ENCODE measurements at regions not wholly inside any gene's neighbourhood (a gene's known extent, or its start where the extent isn't known, plus 50 kb on each side); places are given as distances from the start of the nearest gene placed in this dataset.
"Not testable (repeated sequence)": the region's sequence is repeated elsewhere in the genome, so short reads cannot be mapped to it uniquely, and the experiment has no call there.

DNA sequence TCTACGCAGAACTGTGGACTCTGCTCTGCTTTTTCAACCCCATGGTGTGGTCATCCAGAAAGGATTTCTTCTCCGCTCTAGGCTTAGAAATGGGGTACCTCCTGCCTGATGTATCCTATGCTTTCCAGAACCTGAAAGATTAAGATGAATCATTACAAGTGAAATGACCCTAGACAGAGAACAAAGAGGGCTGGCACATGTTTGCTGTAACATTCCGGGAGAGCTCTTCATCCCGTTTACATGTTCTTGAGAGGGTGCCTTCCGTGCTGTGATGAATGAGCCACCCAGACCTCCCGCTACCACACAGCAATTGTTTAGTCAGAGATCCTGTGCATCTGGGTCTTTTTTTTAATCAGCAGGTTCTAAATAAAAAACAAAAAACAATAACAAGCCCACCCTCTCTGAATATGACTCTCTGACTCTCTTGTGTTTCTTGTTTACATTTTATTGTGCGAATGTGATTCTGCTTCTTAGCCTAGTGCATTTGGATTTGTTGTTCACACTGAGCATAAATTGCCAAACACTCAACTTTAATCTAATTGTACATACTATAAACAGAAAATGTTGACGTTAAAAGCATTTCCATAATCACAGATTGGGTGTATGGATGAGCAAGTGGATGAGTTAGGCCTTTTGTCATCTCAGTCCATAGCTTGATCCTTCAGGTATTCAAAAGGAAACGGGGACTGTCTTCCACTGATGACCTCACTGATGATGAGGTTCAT is 87.1 kb downstream of the GPR88 start:
- no peak for DNase-seq (ENCODE audit: low read depth, low spot score)
- in situ Hi-C loops (cut with HindIII; ENCODE audit: low pct_unique_long_range_greater_than_20kb, low sequenced_read_pairs), result no loop called here

DNA sequence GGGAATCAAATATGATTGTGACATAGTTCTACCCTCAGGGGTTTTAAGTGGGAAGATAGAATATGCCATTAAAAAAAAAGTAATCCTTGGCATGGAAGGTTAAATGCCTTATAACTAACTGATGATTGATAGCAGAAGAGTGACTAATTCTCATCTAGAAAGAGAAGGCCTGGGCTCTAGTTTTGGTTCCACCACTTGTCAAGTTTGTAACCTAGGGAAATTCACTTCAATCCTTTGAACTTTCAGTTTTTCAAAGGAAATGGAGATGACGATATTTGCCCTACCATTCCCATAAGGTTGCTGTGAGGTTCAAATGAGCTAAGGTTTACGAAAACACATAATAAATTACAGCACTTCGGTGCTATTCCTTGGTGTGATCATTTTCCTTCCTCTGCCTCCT is 88.5 kb downstream of the GPR88 start:
- in situ Hi-C loops (cut with HindIII; ENCODE audit: low pct_unique_long_range_greater_than_20kb, low sequenced_read_pairs), result no loop called here
- no peak for DNase-seq (ENCODE audit: low read depth, low spot score)

DNA sequence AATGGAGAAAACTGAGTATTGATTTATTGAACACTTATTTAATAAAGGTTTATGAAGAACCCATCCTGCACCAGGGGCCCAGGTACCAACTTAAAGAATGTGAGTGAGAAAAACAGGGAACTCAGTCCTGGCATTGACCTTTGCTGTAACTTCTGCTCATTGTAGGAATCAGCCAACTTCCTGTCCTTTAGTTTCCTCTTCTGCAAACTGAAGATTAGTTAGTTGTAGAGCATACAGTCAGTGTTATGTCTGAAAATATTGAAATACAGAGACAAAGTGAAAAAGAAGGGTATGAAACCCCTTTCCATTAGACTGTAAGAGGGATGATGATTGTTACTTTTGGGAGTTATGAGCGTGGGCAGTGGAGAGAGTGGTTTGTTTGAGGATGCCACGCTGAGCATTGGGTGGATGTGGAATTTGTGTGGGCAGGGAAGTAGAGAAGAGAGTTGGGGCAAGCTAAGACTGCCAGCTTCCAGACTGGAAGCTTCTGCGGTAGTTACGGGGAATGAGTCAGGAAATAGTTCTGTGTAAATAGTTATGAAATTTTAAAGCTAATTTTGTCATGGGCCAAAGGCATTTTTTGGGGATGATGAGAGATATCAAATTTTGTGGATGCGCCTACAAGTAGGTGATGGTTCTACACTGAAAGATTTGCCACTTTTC is 89.2 kb downstream of the GPR88 start:
- DNase-seq (ENCODE audit: low read depth, low spot score), result no peak
- in situ Hi-C loops (cut with HindIII; ENCODE audit: low pct_unique_long_range_greater_than_20kb, low sequenced_read_pairs), result no loop called here

DNA sequence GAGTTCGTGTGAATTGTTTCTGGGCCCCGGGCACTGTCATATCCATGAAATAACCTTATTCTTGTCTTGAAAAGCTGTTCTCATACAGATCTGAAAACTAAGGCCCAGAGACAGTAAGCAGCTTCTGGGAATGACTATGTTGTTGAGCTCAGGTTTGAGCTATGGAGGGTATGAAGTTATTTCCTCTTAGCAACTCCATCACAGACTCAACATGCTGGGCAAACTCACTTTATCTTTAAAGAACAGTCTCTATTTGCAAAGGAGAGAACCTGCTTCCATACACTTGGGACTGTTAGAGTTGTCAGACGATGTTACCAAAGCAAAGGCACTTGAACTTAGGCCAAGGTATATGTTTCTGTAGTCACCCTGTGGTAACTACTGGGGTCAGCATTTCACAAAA is 90.0 kb downstream of the GPR88 start:
- no peak for DNase-seq (ENCODE audit: low read depth, low spot score)
- in situ Hi-C loops (cut with HindIII; ENCODE audit: low pct_unique_long_range_greater_than_20kb, low sequenced_read_pairs), result no loop called here

DNA sequence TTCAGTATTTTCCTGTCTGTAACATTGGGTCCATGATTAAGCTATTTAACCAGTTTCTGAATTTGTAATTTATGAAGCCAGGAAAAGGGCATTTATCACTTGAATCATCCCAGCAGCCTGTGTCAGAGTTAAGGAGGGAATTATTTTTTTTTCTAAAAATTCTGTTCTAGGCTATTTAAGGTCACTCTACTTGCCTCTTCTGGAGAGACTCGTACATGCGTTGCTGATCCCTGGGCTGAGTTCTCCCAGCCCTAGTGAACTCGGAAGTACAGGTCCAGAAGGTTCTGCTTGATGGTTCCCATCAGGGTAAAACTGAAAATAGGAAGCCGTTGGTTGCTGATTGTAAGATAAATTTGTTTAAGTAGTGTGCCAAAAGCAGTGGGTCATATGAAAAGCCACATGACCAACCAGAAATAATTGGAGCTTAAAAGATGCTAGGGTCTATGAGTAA is 90.7 kb downstream of the GPR88 start:
- no peak for DNase-seq (ENCODE audit: low read depth, low spot score)
- in situ Hi-C loops (cut with HindIII; ENCODE audit: low pct_unique_long_range_greater_than_20kb, low sequenced_read_pairs), result no loop called here

DNA sequence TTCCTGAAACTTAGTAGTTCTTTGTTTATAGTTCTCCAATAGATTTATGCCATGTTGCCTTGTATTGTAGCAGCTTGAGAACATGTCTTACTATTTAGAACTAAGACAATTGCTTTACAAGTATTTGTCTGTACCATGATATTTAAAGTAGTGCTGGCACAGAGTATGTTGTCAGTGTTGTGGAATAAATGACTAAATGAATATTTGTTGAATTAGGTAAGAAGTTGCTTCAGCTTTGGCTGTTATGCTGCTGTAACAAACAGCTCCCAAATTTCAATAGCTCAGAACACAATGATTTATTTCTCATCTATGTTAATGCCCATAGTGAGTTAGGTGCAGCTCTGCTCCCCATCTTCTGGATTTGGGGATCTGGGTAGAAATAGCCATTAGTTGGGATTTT is 90.2 kb upstream of the VCAM1 start:
- in situ Hi-C loops (cut with HindIII; ENCODE audit: low pct_unique_long_range_greater_than_20kb, low sequenced_read_pairs), result no loop called here
- no peak for DNase-seq (ENCODE audit: low read depth, low spot score)

DNA sequence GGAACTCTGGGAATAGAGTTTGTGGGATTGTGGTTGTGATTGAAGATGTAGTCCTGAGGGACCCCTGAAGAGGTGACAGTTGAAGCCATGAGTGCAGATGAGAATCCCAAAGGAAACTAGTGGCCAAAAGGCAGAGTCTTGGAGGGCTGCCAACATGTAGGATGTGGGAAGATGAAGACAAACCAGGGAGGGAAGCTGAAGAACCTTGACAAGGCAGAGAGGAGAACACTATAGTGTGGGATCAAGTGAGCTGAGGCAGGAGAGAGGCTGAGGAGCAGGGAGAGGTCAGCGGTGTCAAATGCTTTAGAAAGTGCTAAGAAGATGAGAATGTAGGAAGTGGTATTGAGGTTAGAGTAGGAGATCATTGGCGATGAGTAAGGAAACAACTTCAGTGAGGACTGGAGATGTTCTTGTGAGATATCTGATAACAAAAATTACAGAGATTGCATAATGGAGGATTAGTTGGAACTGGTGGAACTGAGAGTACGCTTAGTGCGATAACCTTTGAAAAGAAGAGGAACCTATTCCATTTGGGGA is 88.5 kb upstream of the VCAM1 start:
- in situ Hi-C loops (cut with HindIII; ENCODE audit: low pct_unique_long_range_greater_than_20kb, low sequenced_read_pairs), result no loop called here
- DNase-seq (ENCODE audit: low read depth, low spot score), result no peak

DNA sequence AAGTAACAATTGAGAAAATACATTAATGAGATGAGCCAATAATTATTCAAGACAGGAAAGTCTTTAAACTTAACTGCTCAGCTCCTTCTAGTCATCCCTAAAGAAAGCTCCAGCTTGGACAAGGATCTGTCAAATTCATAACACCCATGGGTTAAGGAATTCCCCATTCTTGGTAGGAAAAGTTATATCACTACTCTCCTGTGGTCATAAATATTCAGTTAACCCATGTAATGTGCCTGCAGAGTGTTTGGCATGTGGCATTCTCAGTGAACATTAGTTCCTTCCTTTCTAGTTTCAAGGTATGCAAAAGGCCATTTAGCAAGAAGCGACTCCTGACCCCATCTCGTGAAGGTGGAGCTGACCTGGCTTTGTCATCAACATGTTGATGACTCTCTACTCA is 76.7 kb upstream of the VCAM1 start:
- DNase-seq (ENCODE audit: low read depth, low spot score), result no peak
- in situ Hi-C loops (cut with HindIII; ENCODE audit: low pct_unique_long_range_greater_than_20kb, low sequenced_read_pairs), result no loop called here

DNA sequence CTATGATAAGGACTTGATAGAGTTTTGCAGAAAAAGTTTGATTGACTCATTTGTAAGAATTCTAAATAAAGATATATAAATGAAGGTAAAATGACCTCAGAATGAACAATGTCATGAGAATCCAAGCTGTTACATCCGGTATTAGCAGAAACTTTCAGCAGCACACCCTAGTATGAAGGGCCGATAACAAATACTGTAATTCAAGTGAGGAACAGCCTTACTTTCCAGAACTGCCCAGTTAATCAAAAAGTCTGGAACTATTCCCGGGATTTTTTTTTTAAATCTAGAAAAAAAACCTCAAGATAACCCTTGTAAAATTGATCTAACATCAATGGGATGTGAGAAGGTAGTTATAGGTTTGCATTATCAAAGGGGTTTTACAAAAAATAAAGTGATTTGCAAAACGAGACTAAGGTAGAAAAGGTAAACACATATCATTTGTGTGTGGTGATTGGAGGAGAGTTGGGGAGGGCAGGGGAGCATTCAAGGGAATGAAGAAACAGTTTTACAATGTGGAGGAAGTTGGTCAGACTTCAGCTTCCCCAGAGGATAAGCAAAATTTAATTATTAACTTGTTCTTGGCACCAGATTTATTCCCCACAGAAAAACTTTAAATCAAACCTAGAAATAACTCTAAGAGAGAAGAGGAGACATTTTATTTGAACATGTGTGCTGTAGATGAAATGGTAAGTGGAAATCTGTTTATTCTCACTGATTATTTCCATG is 75.9 kb upstream of the VCAM1 start:
- in situ Hi-C loops (cut with HindIII; ENCODE audit: low pct_unique_long_range_greater_than_20kb, low sequenced_read_pairs), result no loop called here
- DNase-seq (ENCODE audit: low read depth, low spot score), result no peak

DNA sequence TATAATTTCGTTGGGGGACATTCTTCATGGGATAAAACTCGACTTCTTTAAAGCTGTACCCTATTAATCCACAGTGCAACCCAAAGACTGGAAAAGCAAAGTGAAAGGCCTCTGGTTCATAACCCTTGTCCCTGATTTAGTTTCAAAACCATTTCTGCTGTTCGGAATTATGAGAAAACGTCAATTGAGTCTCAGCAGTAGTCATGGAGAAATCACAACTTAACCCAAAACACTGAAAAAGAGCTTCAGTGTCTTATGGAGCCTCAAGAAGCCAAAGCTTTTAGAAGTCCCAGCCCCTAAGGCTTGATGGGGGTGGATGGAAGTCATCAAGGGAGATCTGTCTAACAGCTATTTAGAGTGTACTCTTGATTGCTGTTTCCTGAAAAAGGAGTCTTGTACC is 73.5 kb upstream of the VCAM1 start:
- in situ Hi-C loops (cut with HindIII; ENCODE audit: low pct_unique_long_range_greater_than_20kb, low sequenced_read_pairs), result no loop called here

DNA sequence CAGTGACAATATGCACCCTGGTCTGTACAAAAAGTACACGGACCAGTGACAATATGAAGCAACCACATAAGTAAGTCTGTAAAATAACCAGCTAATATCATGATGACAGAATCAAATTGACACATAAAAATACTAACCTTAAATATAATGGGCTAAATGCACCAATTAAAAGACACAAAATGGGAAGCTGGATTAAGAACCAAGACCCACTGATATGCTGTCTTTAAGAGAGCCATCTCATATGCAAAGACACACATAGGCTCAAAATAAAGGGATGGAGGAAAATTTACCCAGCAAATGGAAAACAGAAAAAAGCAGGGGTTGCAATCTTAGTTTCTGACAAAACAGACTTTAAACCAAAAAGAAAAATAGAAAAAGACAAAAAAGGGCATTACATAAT is 70.4 kb upstream of the VCAM1 start:
- in situ Hi-C loops (cut with HindIII; ENCODE audit: low pct_unique_long_range_greater_than_20kb, low sequenced_read_pairs), result no loop called here
- DNase-seq (ENCODE audit: low read depth, low spot score), result no peak

More for the DNA sequence above, 73.5 kb upstream of the VCAM1 start:
- no peak for DNase-seq (ENCODE audit: low read depth, low spot score)

DNA sequence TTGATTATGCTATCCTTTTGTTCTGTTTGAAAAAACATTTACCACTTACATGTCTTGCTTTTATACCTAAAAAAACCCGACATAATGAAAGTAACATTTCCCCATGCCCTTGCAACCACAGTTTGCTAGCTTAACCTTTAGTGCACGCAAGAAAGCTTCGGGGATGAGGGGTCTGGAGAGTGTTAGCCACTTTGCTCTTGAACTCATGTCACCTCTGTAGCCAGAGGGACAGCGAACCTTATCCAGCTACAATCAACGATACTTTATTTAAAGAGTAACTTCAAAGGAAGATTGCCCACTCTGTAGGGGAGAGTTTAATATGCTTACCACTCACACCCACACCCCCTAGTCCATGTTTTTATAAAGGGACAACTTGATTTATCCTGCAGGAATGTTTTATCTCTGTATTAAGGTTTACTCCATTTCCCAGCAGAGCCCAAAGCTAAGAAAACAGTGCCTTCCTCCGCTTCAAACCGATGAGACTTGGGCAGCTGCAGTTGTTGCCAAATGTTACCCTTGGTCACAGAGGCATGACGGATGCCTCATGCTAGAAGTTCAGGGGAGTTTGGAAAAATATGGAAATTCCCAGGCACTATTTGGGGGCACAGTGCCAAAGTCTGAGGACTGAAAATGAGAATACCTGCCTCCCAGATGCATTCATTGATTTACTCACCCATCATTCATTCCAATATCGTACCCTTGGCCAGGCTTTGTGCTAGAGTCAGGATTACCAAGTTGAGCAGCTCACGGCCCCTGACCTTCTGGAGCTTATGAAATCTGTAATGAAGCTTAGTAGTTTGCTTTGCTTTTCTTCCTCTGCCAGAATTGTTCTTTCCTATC is 61.4 kb upstream of the VCAM1 start:
- DNase-seq (ENCODE audit: low read depth, low spot score), result no peak
- in situ Hi-C loops (cut with HindIII; ENCODE audit: low pct_unique_long_range_greater_than_20kb, low sequenced_read_pairs), result no loop called here

DNA sequence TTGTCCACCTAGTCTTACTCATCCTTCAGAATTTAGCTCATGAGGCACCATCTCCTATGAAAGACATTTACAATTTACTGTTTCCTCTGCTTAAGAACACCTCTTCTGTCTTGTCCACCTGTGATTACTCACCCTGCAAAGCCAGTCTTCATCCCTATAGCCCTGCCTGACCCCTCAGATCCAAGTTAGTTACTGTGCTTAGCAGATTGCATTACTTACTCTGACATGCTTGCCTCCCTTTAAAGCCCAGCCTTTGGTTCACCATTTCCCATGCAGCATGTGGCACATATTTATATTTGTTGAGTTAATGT is 60.9 kb upstream of the VCAM1 start:
- no peak for DNase-seq (ENCODE audit: low read depth, low spot score)
- in situ Hi-C loops (cut with HindIII; ENCODE audit: low pct_unique_long_range_greater_than_20kb, low sequenced_read_pairs), result no loop called here

DNA sequence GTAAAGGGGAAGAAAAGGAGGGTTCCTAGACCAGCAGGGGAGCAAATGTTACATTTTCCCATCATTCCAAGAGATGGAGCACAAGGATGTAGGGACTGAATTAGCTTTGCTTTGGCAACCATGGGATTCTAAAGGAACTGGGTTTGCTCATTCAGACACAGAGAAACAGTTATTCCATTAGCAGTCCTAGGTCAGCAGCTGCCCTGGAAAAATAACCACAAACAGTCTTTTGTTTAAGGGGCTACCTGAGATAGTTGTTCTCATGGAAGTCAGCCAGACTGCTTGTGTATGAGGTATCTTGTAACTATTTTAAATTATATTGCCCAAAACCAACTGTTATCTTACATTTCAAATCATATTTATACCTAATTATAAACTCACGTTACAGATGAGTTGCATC is 58.4 kb upstream of the VCAM1 start:
- no peak for DNase-seq (ENCODE audit: low read depth, low spot score)
- in situ Hi-C loops (cut with HindIII; ENCODE audit: low pct_unique_long_range_greater_than_20kb, low sequenced_read_pairs), result no loop called here

DNA sequence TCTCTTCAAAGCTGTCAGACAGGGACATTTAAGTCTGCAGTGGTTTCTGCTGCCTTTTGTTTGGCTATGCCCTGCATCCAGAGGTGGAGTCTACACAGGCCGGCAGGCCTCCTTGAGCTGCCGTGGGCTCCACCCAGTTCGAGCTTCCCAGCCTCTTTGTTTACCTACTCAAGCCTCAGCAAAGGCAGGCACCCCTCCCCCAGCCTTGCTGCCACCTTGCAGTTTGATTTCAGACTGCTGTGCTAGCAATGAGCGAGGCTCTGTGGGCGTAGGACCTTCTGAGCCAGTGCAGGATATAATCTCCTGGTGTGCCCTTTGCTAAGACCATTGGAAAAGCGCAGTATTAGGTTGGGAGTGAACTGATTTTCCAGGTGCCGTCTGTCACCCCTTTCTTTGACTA is 51.0 kb upstream of the VCAM1 start:
- DNase-seq (ENCODE audit: low read depth, low spot score); in situ Hi-C loops (cut with HindIII; ENCODE audit: low pct_unique_long_range_greater_than_20kb, low sequenced_read_pairs): not testable (repeated sequence)
